IMR-90 (cell line): ENCODE measurements at regions not wholly inside any gene's neighbourhood (a gene's known extent, or its start where the extent isn't known, plus 50 kb on each side); places are given as distances from the start of the nearest gene placed in this dataset.

ENCODE experiments used
- ATAC-seq: fragments of 200-7000 bp; cut with Tn5 transposase; 2 replicates; pipeline ENCODE4 v1.9.1; 2020; ENCODE audit warnings: low read depth, mild to moderate bottlenecking, moderate library complexity
- BruUV-seq: library from RNA; stranded (reverse); fragments of 400-500 nt; replicated peaks from 2 replicates; lab custom pipeline; 2021; lab: Mats Ljungman, UMichigan
- CTCF ChIA-PET: fragments of 300-600 bp; formaldehyde crosslinking; extraction: SDS; loops from one replicate; lab custom pipeline; 2021; ENCODE audit warnings: antibody characterized with exemption; lab: Yijun Ruan, JAX
- POLR2A ChIA-PET: fragments of 300-600 bp; sonication (Branson Sonifier 250); formaldehyde crosslinking; loops from one replicate; lab custom pipeline; 2022; ENCODE audit warnings: antibody characterized with exemption; ENCODE audit not compliant: unreplicated experiment; lab: Charles Lee
- DNase-seq: peaks from one replicate; pipeline ENCODE4 v3.0.0; 2013
- H2AFZ ChIP-seq: replicated peaks from 2 replicates; pipeline ENCODE3; 2013; ENCODE audit warnings: low read length, mild to moderate bottlenecking; ENCODE audit not compliant: poor library complexity
- H2AK5ac ChIP-seq: 2 replicates; pipeline ENCODE4 v1.6.1; 2013; ENCODE audit warnings: low read depth, low read length, inconsistent platforms
- H2AK9ac ChIP-seq: replicated peaks from 2 replicates; pipeline ENCODE3; 2013; ENCODE audit warnings: mild to moderate bottlenecking, low read depth, low read length, moderate library complexity; ENCODE audit not compliant: poor library complexity
- H2BK120ac ChIP-seq: 2 replicates; pipeline ENCODE4 v1.6.1; 2013; ENCODE audit warnings: low read depth, low read length, inconsistent platforms
- H2BK15ac ChIP-seq: 3 replicates; pipeline ENCODE4 v1.6.1; 2013; ENCODE audit warnings: low read depth, low read length, inconsistent platforms
- H2BK20ac ChIP-seq: 2 replicates; pipeline ENCODE4 v1.6.1; 2013; ENCODE audit warnings: low read depth, mild to moderate bottlenecking, inconsistent platforms, low read length, moderate library complexity
- H2BK5ac ChIP-seq: 2 replicates; pipeline ENCODE4 v1.6.1; 2013; ENCODE audit warnings: mild to moderate bottlenecking, low read depth, low read length, inconsistent platforms; ENCODE audit not compliant: poor library complexity, severe bottlenecking
- H3K14ac ChIP-seq: replicated peaks from 2 replicates; pipeline ENCODE4 v1.6.1; 2013; ENCODE audit warnings: low read depth, low read length, inconsistent platforms
- H3K18ac ChIP-seq: 2 replicates; pipeline ENCODE4 v1.6.1; 2013; ENCODE audit warnings: low read depth, low read length, control low read depth
- H3K23ac ChIP-seq: 2 replicates; pipeline ENCODE4 v1.6.1; 2013; ENCODE audit warnings: low read depth, low read length, inconsistent platforms
- H3K27ac ChIP-seq: 2 replicates; pipeline ENCODE4 v1.5.1; 2013; ENCODE audit warnings: mild to moderate bottlenecking, control low read depth, low read length; ENCODE audit not compliant: insufficient read depth
- H3K27me3 ChIP-seq: 2 replicates; pipeline ENCODE4 v1.6.1; 2013; ENCODE audit warnings: low read length; ENCODE audit not compliant: control insufficient read depth, insufficient read depth
- H3K36me3 ChIP-seq: 2 replicates; pipeline ENCODE4 v1.6.1; 2013; ENCODE audit warnings: low read length, mixed read lengths; ENCODE audit not compliant: control insufficient read depth, insufficient read depth
- H3K4ac ChIP-seq: 2 replicates; pipeline ENCODE4 v1.6.1; 2013; ENCODE audit warnings: low read depth, low read length, inconsistent platforms
- H3K4me1 ChIP-seq: 2 replicates; pipeline ENCODE4 v1.6.1; 2013; ENCODE audit warnings: low read length, mixed read lengths; ENCODE audit not compliant: control insufficient read depth, insufficient read depth
- H3K4me2 ChIP-seq: 2 replicates; pipeline ENCODE4 v1.6.1; 2013; ENCODE audit warnings: low read depth, mild to moderate bottlenecking, control low read depth, low read length, moderate library complexity
- H3K4me3 ChIP-seq: 2 replicates; pipeline ENCODE4 v1.5.1; 2013; ENCODE audit warnings: low read depth, mild to moderate bottlenecking, control low read depth, low read length, moderate library complexity; ENCODE audit not compliant: insufficient read depth
- H3K56ac ChIP-seq: 2 replicates; pipeline ENCODE4 v1.6.1; 2013; ENCODE audit warnings: low read length, inconsistent platforms; ENCODE audit not compliant: insufficient read depth; ENCODE audit errors: extremely low read depth
- H3K79me1 ChIP-seq, 2 experiments: 2 replicates each; pipeline ENCODE4 v1.6.1; 2013; ENCODE audit warnings: low read length in 2 of 2, inconsistent platforms in 1 of 2, low read depth in 1 of 2
- H3K9ac ChIP-seq: 2 replicates; pipeline ENCODE4 v1.6.1; 2013; ENCODE audit warnings: low read depth, low read length, control low read depth
- H3K9me1 ChIP-seq: 2 replicates; pipeline ENCODE4 v1.6.1; 2013; ENCODE audit warnings: low read length, inconsistent platforms; ENCODE audit not compliant: insufficient read depth
- H3K9me3 ChIP-seq: 2 replicates; pipeline ENCODE4 v1.6.1; 2013; ENCODE audit warnings: low read length; ENCODE audit not compliant: control insufficient read depth, insufficient read depth
- H4K20me1 ChIP-seq: 2 replicates; pipeline ENCODE4 v1.6.1; 2013; ENCODE audit warnings: low read length, inconsistent platforms; ENCODE audit not compliant: insufficient read depth
- H4K5ac ChIP-seq: 2 replicates; pipeline ENCODE4 v1.6.1; 2013; ENCODE audit warnings: mild to moderate bottlenecking, low read depth, low read length, control low read depth
- H4K8ac ChIP-seq, 2 experiments: 2 replicates each; pipeline ENCODE4 v1.6.1; 2013; ENCODE audit warnings: low read depth in 2 of 2, low read length in 2 of 2, control low read depth in 1 of 2, inconsistent platforms in 1 of 2
- H4K91ac ChIP-seq: 2 replicates; pipeline ENCODE4 v1.6.1; 2013; ENCODE audit warnings: low read depth, low read length, inconsistent platforms; ENCODE audit not compliant: insufficient read depth
- MAZ ChIP-seq: IDR thresholded peaks from 2 replicates; pipeline ENCODE4 v1.6.1; 2012; ENCODE audit warnings: low read depth, mild to moderate bottlenecking, low read length, improper control_type of control experiment, moderate library complexity, borderline replicate concordance
- dilution Hi-C: fragments of 300-500 bp; cut with HindIII; formaldehyde crosslinking; loops from one replicate; pipeline ENCODE4 v1.14.3; 2018; ENCODE audit warnings: low sequenced_read_pairs; ENCODE audit not compliant: unreplicated experiment
- in situ Hi-C: fragments of 300-500 bp; cut with MboI; formaldehyde crosslinking; loops from 3 replicates; pipeline ENCODE4 v1.14.3; 2019; ENCODE audit warnings: low sequenced_read_pairs, inconsistent platforms, mixed read lengths
- intact Hi-C: fragments of 100-400 bp; cut with micrococcal nuclease; formaldehyde crosslinking; loops from 2 replicates; pipeline ENCODE4 v1.10.0; 2022

- Histone ChIP-seq H2AFZ (no peak overlapping the region), H3K4ac (no peak overlapping the region), H3K4me1 (peaks cover 6% of the 10 kb centered on the region), H3K4me2 (no peak overlapping the region), H3K79me1 (no peaks in the 10 kb centered on the region), H2BK20ac (no peak overlapping the region), H2AK5ac (no peak overlapping the region), H4K8ac (no peak overlapping the region), H3K9ac (no peak overlapping the region), H2AK9ac (no peak overlapping the region), H4K5ac (no peak overlapping the region), H3K27ac (no peak overlapping the region), H3K14ac (no peak overlapping the region), H2BK15ac (no peak overlapping the region), H2BK120ac (no peak overlapping the region), H3K27me3 (no peaks in the 10 kb centered on the region), H3K9me3 (peaks cover 3% of the 10 kb centered on the region; the same call in 1 of the 2 replicates), H3K23ac (no peak overlapping the region), H3K4me3 (no peak overlapping the region), H4K91ac (no peak overlapping the region), H2BK5ac (no peak overlapping the region), H3K18ac (0 out of 2 replicates have a peak overlapping the region, but pooled peaks have one; percentile 41), H3K56ac (no peak overlapping the region), H4K20me1 (no peaks in the 10 kb centered on the region), H3K36me3 (no peaks in the 10 kb centered on the region), H3K9me1 (no peaks in the 10 kb centered on the region; the same call in 1 of the 2 replicates)
- intact Hi-C loops: no loop called here
- in situ Hi-C loops: no loop called here
- dilution Hi-C loops: no loop called here
- BruUV-seq: no TSS peak
- TF ChIP-seq MAZ: no peak
- ATAC-seq (no peak), DNase-seq (peak; percentile 25)
- ChIA-PET POLR2A (no interaction called here), CTCF (no interaction called here)
Observed at GRCh38 chr1:193706766-193707165, 520.4 kb upstream of the B3GALT2 start.
